OCI-M1 (cell line): ENCODE measurements at regions not wholly inside any gene's neighbourhood (a gene's known extent, or its start where the extent isn't known, plus 50 kb on each side); places are given as distances from the start of the nearest gene placed in this dataset.

Experiments used
- DNase-seq: peaks from one replicate; lab custom pipeline; 2025; lab: John Stamatoyannopoulos, UW

- DNase-seq, result no peak
These were observed 216.8 kb upstream of the CDYL start for GRCh38 chr6:4559281-4559875.

- no peak for DNase-seq
These were observed 221.6 kb upstream of the CDYL start for GRCh38 chr6:4554645-4555044.

GRCh38 chr6:4553387-4553786 lies 222.8 kb upstream of the CDYL start:
- DNase-seq, result no peak

- DNase-seq, result no peak
These were observed 226.0 kb upstream of the CDYL start for GRCh38 chr6:4550227-4550597.

GRCh38 chr6:4549556-4550226 lies 226.5 kb upstream of the CDYL start:
- DNase-seq, result no peak

- DNase-seq, result no peak
These were observed 230.3 kb upstream of the CDYL start for GRCh38 chr6:4545893-4546292.

GRCh38 chr6:4543596-4543995 lies 232.6 kb upstream of the CDYL start:
- peak; percentile 32 for DNase-seq

- DNase-seq, result no peak
These were observed 242.6 kb upstream of the CDYL start for GRCh38 chr6:4533576-4533975.

- DNase-seq, result no peak
These were observed 244.8 kb upstream of the CDYL start for GRCh38 chr6:4531406-4531805.

GRCh38 chr6:4522453-4522852 lies 253.8 kb upstream of the CDYL start:
- peak; percentile 19 for DNase-seq

GRCh38 chr6:4521070-4521469 lies 255.1 kb upstream of the CDYL start:
- no peak for DNase-seq

- no peak for DNase-seq
These were observed 257.7 kb upstream of the CDYL start for GRCh38 chr6:4518506-4518905.

- no peak for DNase-seq
These were observed 260.0 kb upstream of the CDYL start for GRCh38 chr6:4516206-4516605.

- no peak for DNase-seq
These were observed 262.6 kb upstream of the CDYL start for GRCh38 chr6:4513561-4513960.

- DNase-seq, result no peak
These were observed 264.1 kb upstream of the CDYL start for GRCh38 chr6:4512051-4512471.

- no peak for DNase-seq
These were observed 264.6 kb upstream of the CDYL start for GRCh38 chr6:4511641-4512020.

- no peak for DNase-seq
These were observed 265.1 kb upstream of the CDYL start for GRCh38 chr6:4510906-4511640.

- DNase-seq, result no peak
These were observed 265.9 kb upstream of the CDYL start for GRCh38 chr6:4510317-4510716.

- DNase-seq, result no peak
These were observed 266.7 kb upstream of the CDYL start for GRCh38 chr6:4509506-4509905.

- no peak for DNase-seq
These were observed 269.4 kb upstream of the CDYL start for GRCh38 chr6:4506792-4507191.

GRCh38 chr6:4506223-4506622 lies 270.0 kb upstream of the CDYL start:
- no peak for DNase-seq

GRCh38 chr6:4504700-4505099 lies 271.5 kb upstream of the CDYL start:
- DNase-seq, result peak; percentile 43

- DNase-seq, result no peak
These were observed 272.5 kb upstream of the CDYL start for GRCh38 chr6:4503700-4504099.

- no peak for DNase-seq
These were observed 279.9 kb upstream of the CDYL start for GRCh38 chr6:4496284-4496683.
